ENCODE measurements at regions not wholly inside any gene's neighbourhood (a gene's known extent, or its start where the extent isn't known, plus 50 kb on each side); places are given as distances from the start of the nearest gene placed in this dataset.

DNA sequence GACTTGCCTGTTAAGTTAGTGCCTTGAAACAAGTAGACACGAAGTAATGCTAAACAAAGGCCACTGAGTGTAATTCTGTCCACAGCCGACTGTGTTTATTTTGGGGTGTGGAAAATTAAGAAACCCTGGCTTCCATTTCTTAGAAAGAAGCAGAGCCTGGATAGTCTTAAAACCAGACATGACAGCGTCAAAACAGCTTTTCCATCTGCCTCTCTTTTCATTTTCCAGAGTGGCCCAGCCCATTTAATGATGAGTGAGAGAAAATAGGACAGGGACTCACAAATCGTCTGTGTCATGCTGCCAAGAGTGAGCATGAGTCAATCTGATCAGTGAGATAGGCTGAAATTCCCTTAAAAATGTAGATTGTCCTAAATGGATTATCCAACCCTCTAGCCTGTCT is 485.9 kb downstream of the JRKL start:
- TF ChIP-seq, protein P1, sequence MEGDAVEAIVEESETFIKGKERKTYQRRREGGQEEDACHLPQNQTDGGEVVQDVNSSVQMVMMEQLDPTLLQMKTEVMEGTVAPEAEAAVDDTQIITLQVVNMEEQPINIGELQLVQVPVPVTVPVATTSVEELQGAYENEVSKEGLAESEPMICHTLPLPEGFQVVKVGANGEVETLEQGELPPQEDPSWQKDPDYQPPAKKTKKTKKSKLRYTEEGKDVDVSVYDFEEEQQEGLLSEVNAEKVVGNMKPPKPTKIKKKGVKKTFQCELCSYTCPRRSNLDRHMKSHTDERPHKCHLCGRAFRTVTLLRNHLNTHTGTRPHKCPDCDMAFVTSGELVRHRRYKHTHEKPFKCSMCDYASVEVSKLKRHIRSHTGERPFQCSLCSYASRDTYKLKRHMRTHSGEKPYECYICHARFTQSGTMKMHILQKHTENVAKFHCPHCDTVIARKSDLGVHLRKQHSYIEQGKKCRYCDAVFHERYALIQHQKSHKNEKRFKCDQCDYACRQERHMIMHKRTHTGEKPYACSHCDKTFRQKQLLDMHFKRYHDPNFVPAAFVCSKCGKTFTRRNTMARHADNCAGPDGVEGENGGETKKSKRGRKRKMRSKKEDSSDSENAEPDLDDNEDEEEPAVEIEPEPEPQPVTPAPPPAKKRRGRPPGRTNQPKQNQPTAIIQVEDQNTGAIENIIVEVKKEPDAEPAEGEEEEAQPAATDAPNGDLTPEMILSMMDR (IDR thresholded peaks at IDR 0.05; ENCODE audit: low read length), result no peak
- no peak for TF ChIP-seq EZH2 (IDR thresholded peaks at IDR 0.05; ENCODE audit: borderline replicate concordance, low read length)
